GM19452 (cell line): ENCODE measurements at regions not wholly inside any gene's neighbourhood (a gene's known extent, or its start where the extent isn't known, plus 50 kb on each side); places are given as distances from the start of the nearest gene placed in this dataset.
"Not testable (repeated sequence)": the region's sequence is repeated elsewhere in the genome, so short reads cannot be mapped to it uniquely, and the experiment has no call there.

Experiments used
- ATAC-seq: cut with Tn5 transposase; IDR thresholded peaks from one replicate; pipeline ENCODE4 v1.9.1; 2021; ENCODE audit not compliant: unreplicated experiment

- ATAC-seq: no peak
Measured at GRCh38 chr2:199040522-199040921, 417.2 kb downstream of the SATB2 start.

- not testable (repeated sequence) for ATAC-seq
Measured at GRCh38 chr2:199033761-199034160, 424.0 kb downstream of the SATB2 start.

GRCh38 chr2:199025146-199025545 lies 432.6 kb downstream of the SATB2 start:
- ATAC-seq: no peak

- ATAC-seq: no peak
Measured at GRCh38 chr2:199024224-199024623, 433.5 kb downstream of the SATB2 start.

- no peak for ATAC-seq
Measured at GRCh38 chr2:199019898-199020507, 437.7 kb downstream of the SATB2 start.

- ATAC-seq: no peak
Measured at GRCh38 chr2:199018826-199019225, 438.9 kb downstream of the SATB2 start.

- ATAC-seq: no peak
Measured at GRCh38 chr2:199015072-199015471, 442.7 kb downstream of the SATB2 start.

- no peak for ATAC-seq
Measured at GRCh38 chr2:199014226-199014625, 443.5 kb downstream of the SATB2 start.

- no peak for ATAC-seq
Measured at GRCh38 chr2:199011908-199012307, 445.8 kb downstream of the SATB2 start.

- no peak for ATAC-seq
Measured at GRCh38 chr2:198994678-198995077, 463.1 kb downstream of the SATB2 start.

GRCh38 chr2:198991431-198991830 lies 466.3 kb downstream of the SATB2 start:
- no peak for ATAC-seq

- no peak for ATAC-seq
Measured at GRCh38 chr2:198975779-198976178, 482.0 kb downstream of the SATB2 start.

GRCh38 chr2:198973785-198974184 lies 484.0 kb downstream of the SATB2 start:
- ATAC-seq: no peak

GRCh38 chr2:198973181-198973580 lies 484.6 kb downstream of the SATB2 start:
- ATAC-seq: no peak

GRCh38 chr2:198968545-198968944 lies 489.2 kb downstream of the SATB2 start:
- ATAC-seq: no peak

- ATAC-seq: no peak
Measured at GRCh38 chr2:198966269-198966668, 491.5 kb downstream of the SATB2 start.

- no peak for ATAC-seq
Measured at GRCh38 chr2:198961547-198961946, 496.2 kb downstream of the SATB2 start.

GRCh38 chr2:198957181-198957580 lies 500.6 kb downstream of the SATB2 start:
- no peak for ATAC-seq

GRCh38 chr2:198953328-198953727 lies 504.4 kb downstream of the SATB2 start:
- no peak for ATAC-seq

- ATAC-seq: no peak
Measured at GRCh38 chr2:198950803-198951202, 506.9 kb downstream of the SATB2 start.

- no peak for ATAC-seq
Measured at GRCh38 chr2:198945496-198945895, 512.2 kb downstream of the SATB2 start.

GRCh38 chr2:198930170-198930569 lies 527.6 kb downstream of the SATB2 start:
- no peak for ATAC-seq

GRCh38 chr2:198928026-198928425 lies 529.7 kb downstream of the SATB2 start:
- ATAC-seq: no peak
